EH (cell line): ENCODE measurements at regions not wholly inside any gene's neighbourhood (a gene's known extent, or its start where the extent isn't known, plus 50 kb on each side); places are given as distances from the start of the nearest gene placed in this dataset.

ENCODE experiments used
- DNase-seq: peaks from one replicate; pipeline ENCODE4 v3.0.0-alpha.2; 2015; ENCODE audit warnings: low read depth

DNA sequence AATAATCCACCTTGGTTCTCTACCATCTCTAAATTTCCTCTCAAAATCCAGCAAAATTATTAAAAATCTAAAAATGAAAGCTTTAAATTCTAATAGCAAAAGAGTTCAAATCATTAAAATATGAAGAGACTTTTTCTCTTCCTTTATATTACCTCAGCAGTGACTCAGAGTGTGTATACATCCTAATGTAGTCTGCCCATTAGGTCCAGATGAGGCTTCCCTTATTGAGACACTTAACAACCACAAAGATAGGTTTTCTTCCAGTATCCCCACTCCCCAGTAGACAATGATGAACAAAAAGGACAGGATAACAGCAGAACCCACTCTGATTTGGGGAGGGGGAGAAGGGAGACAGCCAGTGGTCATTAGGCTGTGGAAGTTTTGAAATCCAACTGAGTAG lies 61.5 kb upstream of the DCBLD2 start:
- peak; percentile 41 for DNase-seq

GRCh38 chr3:98962189-98962930 lies 60.9 kb upstream of the DCBLD2 start:
- peak; percentile 94 for DNase-seq

DNA sequence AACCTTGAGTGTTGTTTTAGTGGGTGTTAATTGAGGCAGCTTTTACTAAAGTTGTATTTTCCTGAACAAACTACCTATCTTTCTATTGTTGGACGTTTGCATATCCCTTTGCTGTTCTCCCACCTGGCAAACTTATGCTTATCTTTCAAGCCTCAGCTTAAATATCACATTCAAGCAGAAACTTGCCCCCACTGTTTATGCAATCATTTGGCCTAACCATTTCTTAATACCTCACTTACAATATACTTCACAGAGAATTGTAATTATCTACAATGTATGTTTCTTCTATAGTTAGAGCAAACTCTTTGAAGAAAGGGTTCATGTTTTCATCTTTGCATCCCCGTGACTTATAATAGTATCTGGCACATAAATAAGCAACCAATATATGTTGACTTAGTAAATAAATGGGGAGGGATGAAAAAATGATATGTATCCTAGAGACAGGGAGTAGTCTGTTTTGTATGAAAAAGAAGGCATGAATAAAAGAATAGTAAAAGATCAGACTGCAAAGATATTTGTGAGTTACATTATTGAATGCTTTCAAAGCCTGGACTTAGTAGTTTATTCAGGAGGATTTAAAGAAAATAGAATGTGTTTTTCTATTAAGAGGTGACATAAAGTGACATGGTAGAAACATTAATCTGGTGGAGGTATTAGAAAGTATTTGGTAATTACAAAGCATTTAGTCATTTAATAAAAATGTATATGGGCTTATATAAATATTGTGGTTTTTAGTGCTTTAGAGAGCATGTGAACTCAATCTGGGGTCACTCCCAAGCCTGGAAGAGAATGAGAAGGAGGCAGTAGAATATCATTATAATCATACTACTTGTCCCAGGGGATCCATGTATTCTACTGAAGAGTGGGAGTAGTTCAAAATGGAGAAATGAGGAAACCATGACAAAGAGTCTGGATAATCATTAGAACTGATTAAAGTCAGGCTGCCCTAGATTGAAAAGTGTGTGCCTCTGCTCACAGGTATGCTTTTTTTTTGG lies 60.0 kb upstream of the DCBLD2 start:
- peak; percentile 91 for DNase-seq

GRCh38 chr3:98957681-98958080 lies 56.2 kb upstream of the DCBLD2 start:
- DNase-seq: no peak

DNA sequence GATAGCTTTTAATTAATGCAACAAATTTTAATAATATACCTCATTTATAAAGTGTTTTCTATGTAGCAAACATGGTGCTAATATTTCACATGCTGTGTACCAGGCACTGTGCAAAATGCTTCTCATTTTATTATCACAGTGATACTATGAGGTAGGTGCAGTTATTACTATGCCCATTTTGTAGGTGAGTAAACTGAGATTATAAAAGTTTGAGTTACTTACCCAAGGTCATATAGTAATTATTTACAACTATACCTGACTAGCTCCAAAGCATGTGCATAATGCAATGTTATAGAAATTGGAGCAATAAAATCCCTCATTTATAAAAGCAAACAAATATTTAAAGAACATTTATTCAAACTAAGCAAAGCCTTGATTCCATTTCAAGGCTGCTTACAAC lies 54.5 kb upstream of the DCBLD2 start:
- DNase-seq: no peak

DNA sequence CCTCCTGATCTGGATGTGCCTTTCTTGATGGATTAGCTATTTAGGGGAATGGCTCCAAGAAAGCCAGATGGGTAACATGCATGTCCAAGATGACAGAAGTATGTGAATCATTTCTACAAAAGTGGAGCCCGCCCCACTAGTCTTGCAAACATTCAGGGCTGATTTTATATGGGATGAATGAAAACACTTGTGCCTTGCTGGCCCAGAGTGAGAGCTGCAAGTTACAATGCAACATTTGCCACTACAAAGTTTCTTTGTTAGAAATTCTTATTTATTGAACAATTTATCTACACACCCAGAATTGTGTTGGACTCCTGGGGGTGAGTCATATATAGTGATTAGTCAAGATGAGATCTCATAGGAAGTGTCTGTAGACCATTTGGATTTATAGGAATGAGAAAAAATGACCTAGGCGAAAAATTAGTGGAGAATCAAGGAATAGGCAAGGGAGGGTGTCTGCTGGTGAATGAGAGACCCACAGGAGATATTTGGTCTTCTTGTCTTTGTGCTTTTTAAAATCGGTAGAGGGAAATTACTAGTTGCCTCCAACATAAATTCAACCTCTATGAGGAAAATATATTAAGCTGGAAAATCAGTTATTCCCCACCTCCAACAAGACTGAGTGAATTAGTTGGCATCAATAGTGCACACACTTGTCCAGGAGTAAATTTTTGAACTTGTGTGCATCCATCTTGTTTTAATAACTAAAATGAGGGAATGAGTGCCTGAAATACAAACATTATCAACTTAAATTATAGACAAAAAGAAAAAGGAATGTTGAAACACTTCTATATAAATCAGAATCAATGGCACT lies 53.5 kb upstream of the DCBLD2 start:
- DNase-seq: peak; percentile 51

- DNase-seq: peak; percentile 82
These were observed 52.7 kb upstream of the DCBLD2 start for GRCh38 chr3:98954242-98954641.

DNA sequence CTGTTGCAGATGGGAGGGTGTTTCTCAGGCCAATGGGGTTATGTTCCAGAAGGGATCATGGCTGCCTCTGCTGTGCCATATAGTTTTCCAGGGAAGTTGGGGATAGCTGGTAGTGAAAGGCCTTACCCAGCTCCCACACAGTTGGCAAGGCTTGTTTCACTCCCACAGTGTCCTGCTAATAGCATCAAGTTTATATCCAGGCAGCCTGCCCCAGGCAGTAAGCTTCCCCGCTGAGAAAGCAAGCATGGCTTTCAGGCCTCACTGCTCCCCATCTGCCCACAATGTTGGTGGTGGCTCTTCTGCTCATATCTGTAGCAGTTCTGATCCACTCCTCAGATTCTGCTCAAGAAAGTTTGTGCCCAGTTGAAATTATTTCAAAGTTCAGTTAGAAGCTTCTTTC lies 50.9 kb upstream of the DCBLD2 start:
- peak; percentile 21 for DNase-seq
